Left lobe of liver (tissue), 2 donors: ENCODE measurements at regions not wholly inside any gene's neighbourhood (a gene's known extent, or its start where the extent isn't known, plus 50 kb on each side); places are given as distances from the start of the nearest gene placed in this dataset.
"Not testable (repeated sequence)": the region's sequence is repeated elsewhere in the genome, so short reads cannot be mapped to it uniquely, and the experiment has no call there.

Experiments used
- ATAC-seq: fragments of 200-7000 bp; cut with Tn5 transposase; one replicate; pipeline ENCODE4 v1.9.1; 2020; ENCODE audit warnings: mild to moderate bottlenecking, moderate library complexity
- DNase-seq: peaks from one replicate; pipeline ENCODE4 v3.0.0-alpha.2; 2020; ENCODE audit warnings: low spot score
- donor health status: DM: no; HTN: no; CAD: no; lungs with moderate emphysema.
- donor health status: DM: no; HTN: yes; CAD: no.

- DNase-seq (no peak), ATAC-seq (no peak)
Measured at GRCh38 chr5:166910995-166911394, 1380.5 kb upstream of the WWC1 start.

GRCh38 chr5:166916021-166916420, 1375.4 kb upstream of the WWC1 start:
- no peak for DNase-seq
- ATAC-seq = no peak

GRCh38 chr5:166926138-166926537, 1365.3 kb upstream of the WWC1 start:
- ATAC-seq (no peak), DNase-seq (no peak)

GRCh38 chr5:166926806-166927475, 1364.5 kb upstream of the WWC1 start:
- not testable (repeated sequence) for DNase-seq, ATAC-seq

GRCh38 chr5:166936351-166936750, 1355.1 kb upstream of the WWC1 start:
- ATAC-seq (no peak), DNase-seq (no peak)

- no peak for ATAC-seq
Measured at GRCh38 chr5:166938071-166938470, 1353.4 kb upstream of the WWC1 start.

GRCh38 chr5:166942948-166943347, 1348.5 kb upstream of the WWC1 start:
- ATAC-seq (no peak), DNase-seq (no peak)

More at GRCh38 chr5:166938071-166938470, 1353.4 kb upstream of the WWC1 start:
- DNase-seq = no peak

- DNase-seq (no peak), ATAC-seq (no peak)
Measured at GRCh38 chr5:166947045-166947444, 1344.4 kb upstream of the WWC1 start.

GRCh38 chr5:166948679-166949078, 1342.8 kb upstream of the WWC1 start:
- ATAC-seq (no peak), DNase-seq (no peak)

- ATAC-seq (no peak), DNase-seq (no peak)
Measured at GRCh38 chr5:166952048-166952447, 1339.4 kb upstream of the WWC1 start.

- no peak for ATAC-seq
- no peak for DNase-seq
Measured at GRCh38 chr5:166957782-166958181, 1333.7 kb upstream of the WWC1 start.

GRCh38 chr5:166959766-166960165, 1331.7 kb upstream of the WWC1 start:
- ATAC-seq = no peak
- DNase-seq = no peak

- DNase-seq = no peak
- ATAC-seq = no peak
Measured at GRCh38 chr5:166961028-166961427, 1330.4 kb upstream of the WWC1 start.

GRCh38 chr5:166961913-166962312, 1329.5 kb upstream of the WWC1 start:
- DNase-seq = no peak
- ATAC-seq = no peak

- DNase-seq (no peak), ATAC-seq (no peak)
Measured at GRCh38 chr5:166962461-166962860, 1329.0 kb upstream of the WWC1 start.

- no peak for ATAC-seq
Measured at GRCh38 chr5:166963596-166963995, 1327.8 kb upstream of the WWC1 start.

GRCh38 chr5:166977911-166978422, 1313.5 kb upstream of the WWC1 start:
- DNase-seq (no peak), ATAC-seq (no peak)

More at GRCh38 chr5:166963596-166963995, 1327.8 kb upstream of the WWC1 start:
- DNase-seq = no peak

- ATAC-seq (no peak), DNase-seq (no peak)
Measured at GRCh38 chr5:166979307-166979895, 1312.0 kb upstream of the WWC1 start.

- DNase-seq = no peak
- no peak for ATAC-seq
Measured at GRCh38 chr5:166980666-166981065, 1310.8 kb upstream of the WWC1 start.

- DNase-seq (no peak), ATAC-seq (no peak)
Measured at GRCh38 chr5:166982226-166982625, 1309.2 kb upstream of the WWC1 start.

GRCh38 chr5:166991601-166992000, 1299.8 kb upstream of the WWC1 start:
- ATAC-seq = no peak
- no peak for DNase-seq

- ATAC-seq (no peak), DNase-seq (no peak)
Measured at GRCh38 chr5:166992108-166992507, 1299.3 kb upstream of the WWC1 start.
